ENCODE measurements at regions not wholly inside any gene's neighbourhood (a gene's known extent, or its start where the extent isn't known, plus 50 kb on each side); places are given as distances from the start of the nearest gene placed in this dataset.
"Not testable (repeated sequence)": the region's sequence is repeated elsewhere in the genome, so short reads cannot be mapped to it uniquely, and the experiment has no call there.

GRCh38 chr1:8152731-8153702, 126.9 kb upstream of the ERRFI1 start:
- Histone ChIP-seq H3K4me3 (no peak overlapping the region), H3K27ac (no peak overlapping the region), H3K4me1 (no peaks in the 10 kb centered on the region), H3K9me3 (no peaks in the 10 kb centered on the region), H3K27me3 (no peaks in the 10 kb centered on the region), H3K36me3 (no peaks in the 10 kb centered on the region)
- DNase-seq (ENCODE audit: low spot score), result no peak
- TF ChIP-seq CTCF (IDR thresholded peaks at IDR 0.05), result no peak

DNA sequence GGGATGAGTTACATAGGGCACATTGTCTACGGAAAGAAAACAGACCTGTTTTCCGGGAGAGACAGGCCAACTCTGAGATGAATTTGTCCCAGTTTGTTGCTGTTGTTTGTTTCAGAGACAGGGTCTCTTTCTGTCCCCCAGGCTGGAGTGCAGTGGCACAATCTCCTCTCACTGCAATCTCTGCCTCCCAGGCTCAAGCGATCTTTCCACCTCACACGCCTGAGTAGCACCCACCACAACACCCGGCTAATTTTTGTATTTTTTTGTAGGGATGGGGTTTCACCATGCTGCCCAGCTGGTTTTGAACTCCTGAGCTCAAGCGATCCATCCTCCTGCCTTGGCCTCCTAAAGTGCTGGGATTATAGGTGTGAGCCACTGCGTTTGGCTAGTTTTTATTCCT, 125.5 kb upstream of the ERRFI1 start:
- no peaks in the 10 kb centered on the region for H3K27me3 ChIP-seq
- TF ChIP-seq CTCF (IDR thresholded peaks at IDR 0.05), result no peak
- no peak overlapping the region for H3K27ac ChIP-seq

DNA sequence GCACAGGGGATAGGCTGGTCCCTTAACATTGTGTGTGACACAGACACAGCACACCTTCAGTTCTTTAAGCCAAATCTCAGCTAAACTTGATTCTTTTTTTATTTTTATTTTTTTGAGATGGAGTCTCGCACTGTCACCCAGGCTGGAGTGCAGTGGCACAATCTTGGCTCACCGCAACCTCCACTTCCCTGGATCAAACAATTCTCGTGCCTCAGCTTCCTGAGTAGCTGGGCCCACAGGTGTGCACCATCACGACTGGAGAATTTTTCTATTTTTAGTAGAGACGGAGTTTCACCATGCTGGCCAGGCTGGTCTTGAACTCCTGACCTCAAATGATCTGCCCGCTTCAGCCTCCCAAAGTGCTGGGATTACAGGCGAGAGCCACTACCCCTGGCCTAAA, 123.6 kb upstream of the ERRFI1 start:
- H3K36me3 ChIP-seq; H3K27me3 ChIP-seq; DNase-seq (ENCODE audit: low spot score); H3K4me1 ChIP-seq; H3K9me3 ChIP-seq; H3K27ac ChIP-seq; H3K4me3 ChIP-seq: not testable (repeated sequence)

More for the DNA sequence above, 125.5 kb upstream of the ERRFI1 start:
- H3K9me3 ChIP-seq, result no peaks in the 10 kb centered on the region
- no peaks in the 10 kb centered on the region for H3K36me3 ChIP-seq
- DNase-seq (ENCODE audit: low spot score), result no peak
- no peak overlapping the region for H3K4me3 ChIP-seq
- H3K4me1 ChIP-seq, result no peaks in the 10 kb centered on the region

DNA sequence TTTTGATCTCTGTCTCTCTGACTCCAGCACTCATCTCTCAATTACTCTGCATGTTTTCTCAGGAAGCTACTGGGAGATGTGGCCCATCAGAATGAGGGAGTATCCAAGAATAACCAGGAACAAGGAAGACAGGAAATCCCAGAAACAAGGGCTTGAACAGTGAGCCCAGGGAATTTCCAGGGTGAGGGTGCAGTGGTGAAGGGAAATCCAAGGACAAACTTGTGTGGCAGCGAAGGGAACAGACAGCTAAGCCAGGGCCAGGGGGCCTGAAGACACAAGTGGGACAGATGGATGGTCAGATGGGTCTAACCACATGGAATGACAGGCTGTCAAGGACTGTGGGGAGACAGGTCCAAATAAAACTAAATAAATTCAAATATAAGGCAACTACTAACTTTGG, 121.8 kb upstream of the ERRFI1 start:
- no peaks in the 10 kb centered on the region for H3K36me3 ChIP-seq
- no peaks in the 10 kb centered on the region for H3K27me3 ChIP-seq
- TF ChIP-seq CTCF (IDR thresholded peaks at IDR 0.05), result no peak
- no peaks in the 10 kb centered on the region for H3K9me3 ChIP-seq
- H3K4me1 ChIP-seq, result no peaks in the 10 kb centered on the region
- no peak overlapping the region for H3K4me3 ChIP-seq
- H3K27ac ChIP-seq, result no peak overlapping the region
- no peak for DNase-seq (ENCODE audit: low spot score)

DNA sequence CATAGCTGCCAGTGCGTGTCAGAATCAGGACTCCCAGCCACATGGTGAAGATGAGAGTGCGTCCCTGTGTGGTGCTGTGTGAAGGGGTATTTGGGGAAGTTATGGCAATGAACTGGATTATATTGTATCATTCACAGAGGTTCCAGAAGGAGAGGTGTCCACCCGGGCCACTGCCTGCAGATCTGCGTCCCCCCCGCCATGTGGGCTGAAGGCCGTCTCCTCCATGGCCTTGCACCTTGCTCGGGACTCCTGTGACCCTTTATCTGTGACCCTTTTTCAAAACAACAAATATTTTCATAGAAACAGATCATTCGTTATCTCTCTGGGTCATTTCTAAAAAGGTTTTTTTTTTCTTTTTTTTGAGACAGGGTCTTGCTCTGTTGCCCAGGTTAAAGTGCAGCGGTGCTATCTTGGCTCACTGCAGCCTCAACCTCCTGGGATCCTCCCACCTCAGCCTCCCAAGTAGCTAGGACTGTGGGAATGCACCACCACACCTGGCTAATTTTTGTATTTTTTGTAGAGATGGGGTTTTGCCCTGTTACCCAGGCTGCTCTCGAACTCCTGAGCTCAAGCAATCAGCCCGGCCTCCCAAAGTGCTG, 120.2 kb upstream of the ERRFI1 start:
- H3K4me1 ChIP-seq, result no peaks in the 10 kb centered on the region
- no peaks in the 10 kb centered on the region for H3K9me3 ChIP-seq
- no peak for DNase-seq (ENCODE audit: low spot score)
- H3K36me3 ChIP-seq, result no peaks in the 10 kb centered on the region
- no peak for TF ChIP-seq CTCF (IDR thresholded peaks at IDR 0.05)
- no peak overlapping the region for H3K4me3 ChIP-seq
- no peaks in the 10 kb centered on the region for H3K27me3 ChIP-seq
- H3K27ac ChIP-seq, result no peak overlapping the region

GRCh38 chr1:8145545-8146202, 119.6 kb upstream of the ERRFI1 start:
- no peaks in the 10 kb centered on the region for H3K27me3 ChIP-seq
- no peak for DNase-seq (ENCODE audit: low spot score)
- H3K4me1 ChIP-seq, result no peaks in the 10 kb centered on the region
- no peaks in the 10 kb centered on the region for H3K36me3 ChIP-seq
- no peak overlapping the region for H3K4me3 ChIP-seq
- H3K9me3 ChIP-seq, result no peaks in the 10 kb centered on the region
- no peak for TF ChIP-seq CTCF (IDR thresholded peaks at IDR 0.05)
- no peak overlapping the region for H3K27ac ChIP-seq

Measured in right atrium auricular region (tissue), 2 donors.